Fibroblast of peridontal ligament (primary cell): ENCODE measurements at regions not wholly inside any gene's neighbourhood (a gene's known extent, or its start where the extent isn't known, plus 50 kb on each side); places are given as distances from the start of the nearest gene placed in this dataset.

Experiments
- DNase-seq: peaks from one replicate; pipeline ENCODE4 v3.0.0-alpha.2; 2010; ENCODE audit errors: extremely low read depth

DNA sequence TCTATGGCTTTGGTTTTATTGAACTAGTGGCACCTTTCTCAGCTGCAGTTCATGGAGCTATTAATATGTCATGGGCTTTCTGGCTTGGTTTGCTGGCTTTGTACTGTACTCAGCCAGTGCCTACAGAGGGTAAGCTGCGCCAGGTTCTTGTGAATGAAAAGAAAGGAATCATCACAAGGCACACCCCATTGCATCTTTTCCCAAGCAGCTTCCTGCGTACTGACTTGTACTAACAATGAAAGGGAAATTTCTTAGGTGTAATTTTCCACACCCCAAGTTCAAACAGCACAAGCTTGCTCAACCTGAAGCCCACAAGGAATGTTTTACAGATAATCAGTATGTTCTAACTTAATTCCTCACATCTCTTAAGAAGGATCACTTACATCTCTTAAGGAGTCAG lies 78.0 kb upstream of the TNFSF18 start:
- no peak for DNase-seq

- DNase-seq = no peak
Observed at GRCh38 chr1:173127369-173128307, 76.9 kb upstream of the TNFSF18 start.

DNA sequence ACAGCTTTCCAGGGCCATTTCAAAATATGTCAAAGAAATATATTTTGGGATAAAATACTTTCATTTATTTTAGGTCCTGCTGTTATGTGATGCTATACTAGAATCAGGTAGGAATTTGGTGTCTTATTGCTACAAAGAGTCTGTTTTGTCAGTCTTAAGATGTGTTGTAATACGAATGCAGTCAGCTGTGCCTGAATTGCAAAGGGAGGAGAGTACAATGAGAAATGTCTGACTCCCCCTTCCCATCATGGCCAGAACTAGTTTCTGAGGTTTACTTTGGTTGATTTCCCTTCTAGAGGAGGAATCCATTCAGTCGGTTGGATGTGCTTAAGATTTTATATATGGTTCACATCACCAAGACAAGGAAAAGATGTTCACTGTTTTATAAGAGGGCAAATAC lies 75.7 kb upstream of the TNFSF18 start:
- DNase-seq = no peak

- peak; percentile 94 for DNase-seq
Observed at GRCh38 chr1:173122958-173123852, 72.5 kb upstream of the TNFSF18 start.

- peak; percentile 42 for DNase-seq
Observed at GRCh38 chr1:173122344-173122935, 71.7 kb upstream of the TNFSF18 start.

DNA sequence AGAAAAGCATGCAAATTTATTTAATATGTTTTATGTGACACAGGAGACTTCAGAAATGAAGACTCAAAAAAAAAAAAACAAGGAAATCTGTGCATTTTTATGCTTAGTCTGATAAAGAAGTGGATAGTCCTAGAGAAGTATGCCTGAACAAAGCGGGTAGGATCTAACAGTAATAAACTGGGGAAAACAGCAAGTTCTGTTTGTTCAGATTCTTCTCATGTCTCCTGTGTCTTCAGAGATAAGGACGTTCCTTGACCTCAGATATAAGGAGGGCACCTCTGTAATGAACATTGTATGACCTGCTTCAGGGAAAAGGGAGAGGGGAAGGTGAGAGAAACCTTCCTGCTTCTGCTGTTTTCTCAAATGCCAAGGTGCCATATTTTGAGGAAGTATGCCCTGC lies 67.7 kb upstream of the TNFSF18 start:
- no peak for DNase-seq

- DNase-seq = no peak
Observed at GRCh38 chr1:173117761-173118160, 67.0 kb upstream of the TNFSF18 start.

DNA sequence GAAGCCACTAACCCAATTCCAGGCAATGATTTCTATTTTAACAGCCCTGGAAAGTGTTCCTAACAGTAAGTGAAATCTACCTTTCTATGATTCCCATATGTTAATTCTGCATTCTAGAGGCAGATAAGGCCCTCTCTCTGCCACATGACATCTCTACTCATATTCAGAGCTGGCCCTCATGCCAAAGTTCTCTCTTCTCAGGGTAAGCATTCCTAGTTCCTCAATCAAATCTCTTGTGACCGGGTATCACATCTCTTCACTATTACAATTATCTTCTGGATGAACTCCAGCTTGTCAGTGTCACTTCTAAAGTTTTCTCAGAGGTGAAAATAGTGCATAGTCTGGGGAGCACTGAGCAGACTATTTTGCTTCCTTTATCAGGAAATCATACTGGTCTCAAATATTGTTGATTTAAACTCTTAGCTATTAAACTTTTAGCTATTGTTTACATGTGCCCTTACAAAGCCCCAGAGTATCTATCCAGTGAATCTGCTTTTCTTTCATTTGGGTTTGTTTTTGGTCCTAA lies 66.4 kb upstream of the TNFSF18 start:
- no peak for DNase-seq

GRCh38 chr1:173114346-173114745 lies 63.6 kb upstream of the TNFSF18 start:
- DNase-seq = no peak

GRCh38 chr1:173113015-173113741 lies 62.4 kb upstream of the TNFSF18 start:
- DNase-seq = no peak

DNA sequence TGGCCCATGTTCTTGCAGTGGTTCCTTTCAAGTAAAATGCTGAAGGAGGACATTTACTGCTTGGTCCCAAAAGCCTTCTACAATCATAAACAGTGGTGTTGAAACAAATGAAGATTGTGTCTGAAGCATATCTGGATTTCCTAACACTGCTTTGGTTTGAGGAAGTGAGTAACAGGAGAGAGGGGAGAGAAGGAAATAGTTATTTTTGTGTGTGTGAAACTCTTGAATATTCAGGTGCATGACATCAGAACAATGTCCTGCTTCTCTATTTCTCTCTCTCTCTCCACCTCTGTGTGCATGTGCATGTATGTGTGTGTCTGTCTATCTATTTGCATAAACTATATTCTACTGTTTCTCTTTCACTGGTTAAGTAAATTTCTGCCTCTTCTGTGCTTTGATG lies 61.4 kb upstream of the TNFSF18 start:
- peak; percentile 11 for DNase-seq

GRCh38 chr1:173107696-173108095 lies 57.0 kb upstream of the TNFSF18 start:
- no peak for DNase-seq

GRCh38 chr1:173103006-173103405 lies 52.3 kb upstream of the TNFSF18 start:
- no peak for DNase-seq

GRCh38 chr1:173101589-173101988 lies 50.8 kb upstream of the TNFSF18 start:
- no peak for DNase-seq

GRCh38 chr1:173100476-173101107 lies 49.9 kb upstream of the TNFSF18 start:
- no peak for DNase-seq
